ENCODE measurements at regions not wholly inside any gene's neighbourhood (a gene's known extent, or its start where the extent isn't known, plus 50 kb on each side); places are given as distances from the start of the nearest gene placed in this dataset.

GRCh38 chr5:125559296-125559695, 812.9 kb upstream of the ZNF608 start:
- peak; percentile 94 for DNase-seq (ENCODE audit: low spot score)

- DNase-seq (ENCODE audit: low spot score): peak; percentile 8
Observed at GRCh38 chr5:125560476-125561225, 814.2 kb upstream of the ZNF608 start.

GRCh38 chr5:125564317-125564975, 818.0 kb upstream of the ZNF608 start:
- DNase-seq (ENCODE audit: low spot score): peak; percentile 65

- no peak for DNase-seq (ENCODE audit: low spot score)
Observed at GRCh38 chr5:125574491-125575044, 828.1 kb upstream of the ZNF608 start.

GRCh38 chr5:125575171-125575890, 828.9 kb upstream of the ZNF608 start:
- DNase-seq (ENCODE audit: low spot score): no peak

GRCh38 chr5:125575891-125576505, 829.6 kb upstream of the ZNF608 start:
- DNase-seq (ENCODE audit: low spot score): no peak

GRCh38 chr5:125576822-125577221, 830.4 kb upstream of the ZNF608 start:
- no peak for DNase-seq (ENCODE audit: low spot score)

- no peak for DNase-seq (ENCODE audit: low spot score)
Observed at GRCh38 chr5:125578551-125578950, 832.1 kb upstream of the ZNF608 start.

GRCh38 chr5:125579182-125579581, 832.7 kb upstream of the ZNF608 start:
- DNase-seq (ENCODE audit: low spot score): no peak

- no peak for DNase-seq (ENCODE audit: low spot score)
Observed at GRCh38 chr5:125581311-125581710, 834.9 kb upstream of the ZNF608 start.

GRCh38 chr5:125582352-125582751, 835.9 kb upstream of the ZNF608 start:
- no peak for DNase-seq (ENCODE audit: low spot score)

- no peak for DNase-seq (ENCODE audit: low spot score)
Observed at GRCh38 chr5:125583321-125584139, 837.1 kb upstream of the ZNF608 start.

GRCh38 chr5:125584140-125584520, 837.7 kb upstream of the ZNF608 start:
- no peak for DNase-seq (ENCODE audit: low spot score)

- DNase-seq (ENCODE audit: low spot score): no peak
Observed at GRCh38 chr5:125587631-125588030, 835.6 kb upstream of the GRAMD2B start.

- DNase-seq (ENCODE audit: low spot score): no peak
Observed at GRCh38 chr5:125592856-125593255, 830.4 kb upstream of the GRAMD2B start.

- no peak for DNase-seq (ENCODE audit: low spot score)
Observed at GRCh38 chr5:125595095-125595494, 828.1 kb upstream of the GRAMD2B start.

GRCh38 chr5:125595845-125596244, 827.4 kb upstream of the GRAMD2B start:
- DNase-seq (ENCODE audit: low spot score): no peak

GRCh38 chr5:125597338-125597737, 825.9 kb upstream of the GRAMD2B start:
- DNase-seq (ENCODE audit: low spot score): no peak

- no peak for DNase-seq (ENCODE audit: low spot score)
Observed at GRCh38 chr5:125600559-125600958, 822.6 kb upstream of the GRAMD2B start.

GRCh38 chr5:125602184-125602583, 821.0 kb upstream of the GRAMD2B start:
- DNase-seq (ENCODE audit: low spot score): no peak

GRCh38 chr5:125603321-125603720, 819.9 kb upstream of the GRAMD2B start:
- DNase-seq (ENCODE audit: low spot score): no peak
